OCI-LY7 (cell line): ENCODE measurements at regions not wholly inside any gene's neighbourhood (a gene's known extent, or its start where the extent isn't known, plus 50 kb on each side); places are given as distances from the start of the nearest gene placed in this dataset.

Experiments
- BruUV-seq: library from RNA; stranded (reverse); fragments of 400-500 nt; replicated peaks from 2 replicates; lab custom pipeline; 2021; lab: Mats Ljungman, UMichigan
- CTCF ChIA-PET: fragments of 300-600 bp; sonication (Branson Sonifier 250); formaldehyde crosslinking; loops from one replicate; lab custom pipeline; 2022; ENCODE audit warnings: antibody characterized with exemption; ENCODE audit not compliant: unreplicated experiment; lab: Charles Lee
- POLR2A ChIA-PET: fragments of 300-600 bp; sonication (Branson Sonifier 250); formaldehyde crosslinking; loops from one replicate; lab custom pipeline; 2022; ENCODE audit warnings: antibody characterized with exemption; lab: Charles Lee
- DNase-seq: peaks from one replicate; pipeline ENCODE4 v3.0.0-alpha.2; 2015; ENCODE audit warnings: low spot score
- H2AFZ ChIP-seq: fragments of 200-600 bp; sonication (generic), shearing (Covaris generic); 2 replicates; pipeline ENCODE4 v1.6.1; 2014; ENCODE audit warnings: mild to moderate bottlenecking, antibody characterized with exemption, low read length, moderate library complexity
- H3K27ac ChIP-seq: fragments of 200-600 bp; sonication (generic); 2 replicates; pipeline ENCODE4 v1.5.1; 2014; ENCODE audit warnings: mixed run types, low read depth, mild to moderate bottlenecking, moderate library complexity, low read length, inconsistent platforms; ENCODE audit not compliant: poor library complexity, severe bottlenecking
- H3K36me3 ChIP-seq: fragments of 200-600 bp; sonication (generic); 2 replicates; pipeline ENCODE4 v1.6.1; 2014; ENCODE audit warnings: mild to moderate bottlenecking, antibody characterized with exemption, low read length, moderate library complexity, mixed read lengths; ENCODE audit not compliant: insufficient read depth
- H3K4me1 ChIP-seq: fragments of 200-600 bp; sonication (generic); 2 replicates; pipeline ENCODE4 v1.5.1; 2014; ENCODE audit warnings: mild to moderate bottlenecking, low read length; ENCODE audit not compliant: insufficient read depth, poor library complexity, severe bottlenecking
- H3K4me2 ChIP-seq: fragments of 200-600 bp; sonication (generic); 2 replicates; pipeline ENCODE4 v1.6.1; 2014; ENCODE audit warnings: mild to moderate bottlenecking, low read length
- H3K4me3 ChIP-seq: fragments of 200-600 bp; sonication (generic); 2 replicates; pipeline ENCODE4 v1.5.1; 2014; ENCODE audit warnings: mild to moderate bottlenecking, low read depth, low read length; ENCODE audit not compliant: poor library complexity, severe bottlenecking
- H3K79me2 ChIP-seq: fragments of 200-600 bp; sonication (generic); 2 replicates; pipeline ENCODE4 v1.6.1; 2016; ENCODE audit warnings: low read depth, mild to moderate bottlenecking, low read length, moderate library complexity, mixed read lengths; ENCODE audit not compliant: insufficient read depth
- H3K9me2 ChIP-seq: fragments of 200-600 bp; sonication (generic); 2 replicates; pipeline ENCODE4 v1.6.1; 2016; ENCODE audit warnings: mild to moderate bottlenecking, low read length, mixed read lengths; ENCODE audit not compliant: insufficient read depth
- H3K9me3 ChIP-seq: fragments of 200-600 bp; sonication (generic); 2 replicates; pipeline ENCODE4 v1.6.1; 2014; ENCODE audit warnings: mild to moderate bottlenecking, mixed run types, low read length, mixed read lengths
- H4K20me1 ChIP-seq: fragments of 200-600 bp; sonication (generic); 2 replicates; pipeline ENCODE4 v1.6.1; 2014; ENCODE audit warnings: mild to moderate bottlenecking, antibody characterized with exemption, low read length, moderate library complexity, mixed read lengths; ENCODE audit not compliant: insufficient read depth
- CTCF ChIP-seq: fragments of 200-600 bp; sonication (generic); conservative IDR thresholded peaks from 2 replicates; pipeline ENCODE4 v1.5.1; 2014; ENCODE audit warnings: mild to moderate bottlenecking, antibody characterized with exemption, low read length, moderate library complexity, mixed read lengths
- EZH2phosphoT487 ChIP-seq: fragments of 200-600 bp; sonication (generic); IDR thresholded peaks from 2 replicates; pipeline ENCODE4 v1.6.1; 2018; ENCODE audit warnings: low read depth, borderline replicate concordance, mild to moderate bottlenecking, mixed run types, antibody characterized with exemption, low read length, moderate library complexity, mixed read lengths
- intact Hi-C: fragments of 100-400 bp; cut with micrococcal nuclease; formaldehyde crosslinking; loops from one replicate; pipeline ENCODE4 v1.10.0; 2022; ENCODE audit not compliant: unreplicated experiment

- H3K9me3 ChIP-seq, result no peaks in the 10 kb centered on the region
- no peaks in the 10 kb centered on the region for H3K79me2 ChIP-seq
- H3K4me3 ChIP-seq, result no peak overlapping the region
- no peaks in the 10 kb centered on the region for H4K20me1 ChIP-seq
- no TSS peak for BruUV-seq
- H2AFZ ChIP-seq, result no peak overlapping the region
- ChIA-PET POLR2A (no interaction called here), CTCF (no interaction called here)
- H3K36me3 ChIP-seq, result no peaks in the 10 kb centered on the region
- TF ChIP-seq CTCF (no peak), EZH2phosphoT487 (no peak)
- intact Hi-C loops, result no loop called here
- DNase-seq, result no peak
- H3K4me1 ChIP-seq, result no peaks in the 10 kb centered on the region
- H3K9me2 ChIP-seq, result no peaks in the 10 kb centered on the region
- no peak overlapping the region for H3K4me2 ChIP-seq
- H3K27ac ChIP-seq, result no peak overlapping the region
Observed at GRCh38 chr14:86084097-86084496, 554.2 kb downstream of the FLRT2 start.

- Histone ChIP-seq H3K9me2 (no peaks in the 10 kb centered on the region), H3K79me2 (no peaks in the 10 kb centered on the region), H3K9me3 (no peaks in the 10 kb centered on the region), H3K4me3 (no peak overlapping the region), H3K27ac (no peak overlapping the region), H4K20me1 (no peaks in the 10 kb centered on the region), H3K4me1 (no peaks in the 10 kb centered on the region), H2AFZ (no peak overlapping the region), H3K4me2 (no peak overlapping the region), H3K36me3 (no peaks in the 10 kb centered on the region)
- TF ChIP-seq CTCF, result no peak
- BruUV-seq, result no TSS peak
- CTCF ChIA-PET, result no interaction called here
- DNase-seq, result no peak
- POLR2A ChIA-PET, result interaction anchor here (0.6 kb wide), 1 partner anchor 569 kb away, joined by 3 read pairs; no protein-coding TSS in a partner anchor
- intact Hi-C loops, result no loop called here
Observed at GRCh38 chr14:86083616-86084015, 553.7 kb downstream of the FLRT2 start.

GRCh38 chr14:86072116-86072894 is 542.4 kb downstream of the FLRT2 start:
- no peak overlapping the region for H3K27ac ChIP-seq
- POLR2A ChIA-PET, result no interaction called here
- H3K4me1 ChIP-seq, result no peaks in the 10 kb centered on the region
- no peaks in the 10 kb centered on the region for H3K9me2 ChIP-seq
- no peak overlapping the region for H3K4me3 ChIP-seq
- no peak overlapping the region for H2AFZ ChIP-seq
- no peaks in the 10 kb centered on the region for H3K79me2 ChIP-seq
- no TSS peak for BruUV-seq
- DNase-seq, result no peak
- H3K9me3 ChIP-seq, result no peaks in the 10 kb centered on the region
- intact Hi-C loops, result no loop called here
- H3K36me3 ChIP-seq, result no peaks in the 10 kb centered on the region
- TF ChIP-seq EZH2phosphoT487 (no peak), CTCF (no peak)
- H4K20me1 ChIP-seq, result no peaks in the 10 kb centered on the region
- no peak overlapping the region for H3K4me2 ChIP-seq
- CTCF ChIA-PET, result no interaction called here
